ENCODE measurements at regions not wholly inside any gene's neighbourhood (a gene's known extent, or its start where the extent isn't known, plus 50 kb on each side); places are given as distances from the start of the nearest gene placed in this dataset.

GRCh38 chr21:31515253-31515652 lies 144.2 kb upstream of the SOD1 start:
- no peak for TF ChIP-seq CTCF (IDR thresholded peaks at IDR 0.05; ENCODE audit: control extremely low read depth in 1 of 3, insufficient read depth in 1 of 3, low read depth in 1 of 3, low read length in 3 of 3)
- TF ChIP-seq NRF1 (IDR thresholded peaks at IDR 0.05; ENCODE audit: low read depth, low read length), result no peak
- TF ChIP-seq POLR2AphosphoS5 (IDR thresholded peaks at IDR 0.05; ENCODE audit: low read depth, low read length), result no peak
- no peak for TF ChIP-seq POLR2A (IDR thresholded peaks at IDR 0.05; ENCODE audit: control extremely low read depth in 1 of 2, low read depth in 2 of 2, low read length in 2 of 2)
- no peak for TF ChIP-seq CBX5 (IDR thresholded peaks at IDR 0.05; ENCODE audit: low read depth, low read length)
- no peak for TF ChIP-seq GABPA (IDR thresholded peaks at IDR 0.05; ENCODE audit: borderline replicate concordance, insufficient read depth, low read length)
- no peak for TF ChIP-seq ZNF274 (IDR thresholded peaks at IDR 0.05; ENCODE audit: borderline replicate concordance, extremely low read depth, low read length)
- TF ChIP-seq CREB1 (IDR thresholded peaks at IDR 0.05), result no peak
- no peak for TF ChIP-seq SP4 (IDR thresholded peaks at IDR 0.05; ENCODE audit: low read length)
